ENCODE measurements at regions not wholly inside any gene's neighbourhood (a gene's known extent, or its start where the extent isn't known, plus 50 kb on each side); places are given as distances from the start of the nearest gene placed in this dataset.

- DNase-seq = no peak
- Histone ChIP-seq H3K9me3 (peaks cover 17% of the 10 kb centered on the region; the same call in 1 of the 2 replicates), H3K36me3 (replicated peaks in 1 of 2; ENCODE audit: control insufficient read depth in 1 of 2, insufficient read depth in 2 of 2, low read length in 1 of 2) (no peaks in the 10 kb centered on the region), H3K79me2 (ENCODE audit: insufficient read depth) (no peaks in the 10 kb centered on the region), H3K4me1 (ENCODE audit: control insufficient read depth in 1 of 2, insufficient read depth in 2 of 2, low read depth in 1 of 2, low read length in 1 of 2) (no peaks in the 10 kb centered on the region), H3F3A (replicated peaks; ENCODE audit: insufficient read depth) (no peaks in the 10 kb centered on the region), H4K20me1 (ENCODE audit: insufficient read depth) (no peaks in the 10 kb centered on the region), H3K9me2 (no peaks in the 10 kb centered on the region), H3K27me3 (ENCODE audit: insufficient read depth) (no peaks in the 10 kb centered on the region), H2AFZ (ENCODE audit: low read depth) (no peak overlapping the region), H3K4me2 (no peak overlapping the region), H3K4me3 (ENCODE audit: low read depth in 2 of 2, low read length in 1 of 2) (no peak overlapping the region), H3K27ac (ENCODE audit: low read depth in 2 of 2, low read length in 1 of 2) (no peak overlapping the region), H3K9ac (no peak overlapping the region)
- CTCF ChIA-PET = no interaction called here
- TF ChIP-seq TAF1 (IDR thresholded peaks at IDR 0.05; ENCODE audit: borderline replicate concordance, low read depth, low read length) (no peak), RCOR1 (IDR thresholded peaks at IDR 0.05; ENCODE audit: low read length) (no peak), NRF1 (IDR thresholded peaks at IDR 0.05; ENCODE audit: low read depth, low read length) (no peak), GABPA (IDR thresholded peaks at IDR 0.05; ENCODE audit: low read depth) (no peak), ZBTB33 (IDR thresholded peaks at IDR 0.05; ENCODE audit: borderline replicate concordance, low read depth) (no peak), SMC3 (IDR thresholded peaks at IDR 0.05; ENCODE audit: low read depth, low read length) (no peak), IRF3 (IDR thresholded peaks at IDR 0.05; ENCODE audit: low read depth, low read length) (no peak), EZH2phosphoT487 (IDR thresholded peaks at IDR 0.05; ENCODE audit: borderline replicate concordance, low read depth) (no peak), PBX3 (IDR thresholded peaks at IDR 0.05) (no peak)
- WGBS (ENCODE audit: low lambda C conversion rate) = 11% methylated on average over 1 of the region's 1 CpG
- POLR2A ChIA-PET = no interaction called here
These were observed 1271.7 kb upstream of the SLC39A10 start for GRCh38 chr2:194385376-194385775.

- no peaks in the 10 kb centered on the region for H3K4me1 ChIP-seq (ENCODE audit: control insufficient read depth in 1 of 2, insufficient read depth in 2 of 2, low read depth in 1 of 2, low read length in 1 of 2)
- no peak overlapping the region for H3K27ac ChIP-seq (ENCODE audit: low read depth in 2 of 2, low read length in 1 of 2)
- peaks cover 17% of the 10 kb centered on the region; the same call in 1 of the 2 replicates for H3K9me3 ChIP-seq
- WGBS (ENCODE audit: low lambda C conversion rate) = 3% methylated on average over 1 of the region's 1 CpG
- H3K9me2 ChIP-seq = no peaks in the 10 kb centered on the region
- no peaks in the 10 kb centered on the region for H3F3A ChIP-seq (replicated peaks; ENCODE audit: insufficient read depth)
- TF ChIP-seq MEF2A (IDR thresholded peaks at IDR 0.05; ENCODE audit: borderline replicate concordance, low read depth) = no peak
- no peak for TF ChIP-seq CTCF (IDR thresholded peaks at IDR 0.05)
- TF ChIP-seq YY1 (IDR thresholded peaks at IDR 0.05; ENCODE audit: low read depth) = 0 out of 2 replicates have a peak, but pooled peaks have one; percentile 21
- no peak for TF ChIP-seq RAD21 (IDR thresholded peaks at IDR 0.05; ENCODE audit: low read length)
- no peak for TF ChIP-seq RXRA (IDR thresholded peaks at IDR 0.05; ENCODE audit: borderline replicate concordance, low read depth)
- H3K36me3 ChIP-seq (replicated peaks in 1 of 2; ENCODE audit: control insufficient read depth in 1 of 2, insufficient read depth in 2 of 2, low read length in 1 of 2) = no peaks in the 10 kb centered on the region
- CTCF ChIA-PET = no interaction called here
- no peak overlapping the region for H3K4me2 ChIP-seq
- no peaks in the 10 kb centered on the region for H3K27me3 ChIP-seq (ENCODE audit: insufficient read depth)
- H4K20me1 ChIP-seq (ENCODE audit: insufficient read depth) = no peaks in the 10 kb centered on the region
- H3K79me2 ChIP-seq (ENCODE audit: insufficient read depth) = no peaks in the 10 kb centered on the region
- no peak overlapping the region for H3K4me3 ChIP-seq (ENCODE audit: low read depth in 2 of 2, low read length in 1 of 2)
- POLR2A ChIA-PET = no interaction called here
- DNase-seq = no peak
- H2AFZ ChIP-seq (ENCODE audit: low read depth) = no peak overlapping the region
- H3K9ac ChIP-seq = no peak overlapping the region
These were observed 1273.6 kb upstream of the SLC39A10 start for GRCh38 chr2:194383401-194383800.
